ENCODE measurements at regions not wholly inside any gene's neighbourhood (a gene's known extent, or its start where the extent isn't known, plus 50 kb on each side); places are given as distances from the start of the nearest gene placed in this dataset.

DNA sequence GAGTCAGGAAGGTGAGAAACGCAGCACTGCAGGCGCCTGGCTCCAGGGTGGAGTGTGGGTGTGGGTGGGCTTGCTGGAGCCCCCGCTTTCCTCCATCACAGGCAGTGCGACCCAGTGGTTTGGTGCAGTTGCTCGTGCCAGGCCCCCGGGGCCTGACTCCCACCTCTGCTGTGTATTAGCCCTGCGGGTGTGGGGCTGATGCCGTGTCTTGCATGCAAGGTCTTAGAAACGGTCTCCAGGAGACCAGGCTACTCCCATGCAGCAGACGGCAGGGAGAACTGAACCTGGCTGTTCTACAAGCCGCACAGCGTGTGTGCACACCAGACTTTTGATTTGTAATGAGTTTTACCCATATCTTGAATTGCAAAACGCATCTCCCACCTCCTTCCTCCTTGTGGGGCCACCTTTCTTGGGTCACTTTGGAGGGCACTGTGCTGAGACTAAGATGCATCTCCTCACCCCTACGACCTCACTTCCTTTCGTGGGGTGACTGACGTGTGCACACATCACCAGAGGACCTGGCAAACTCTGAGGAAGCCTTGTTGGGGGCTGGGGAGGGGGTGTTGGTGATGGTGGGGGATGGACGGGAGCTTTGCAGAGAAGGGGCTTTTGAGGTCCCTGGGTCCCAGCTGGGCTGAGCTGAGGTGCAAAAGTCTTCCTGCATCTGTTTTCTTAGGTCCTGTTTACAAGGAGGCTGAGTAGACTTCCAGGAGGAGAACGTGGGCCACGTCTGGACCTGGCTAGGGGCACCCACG is 101.8 kb upstream of the TNRC6C start:
- Histone ChIP-seq H3K27ac (ENCODE audit: low read depth in 1 of 2, low read length in 2 of 2) (no peak overlapping the region), H3K27me3 (ENCODE audit: control insufficient read depth in 4 of 4, insufficient read depth in 4 of 4, low read length in 3 of 4) (peaks cover 0 to 3% (median 0%) of the 10 kb centered on the region in 4 donors), H3K4me3 (ENCODE audit: low read depth in 1 of 3, low read length in 3 of 3) (no peak overlapping the region), H3K36me3 (ENCODE audit: control insufficient read depth in 4 of 4, insufficient read depth in 3 of 4, low read depth in 1 of 4, low read length in 3 of 4) (no peaks in the 10 kb centered on the region), H3K9me3 (ENCODE audit: control insufficient read depth in 4 of 4, low read length in 3 of 4) (no peaks in the 10 kb centered on the region), H3K9ac (ENCODE audit: low read depth in 1 of 2, low read length in 2 of 2) (no peak overlapping the region), H3K4me1 (ENCODE audit: control insufficient read depth in 4 of 4, insufficient read depth in 4 of 4, low read length in 3 of 4) (no peaks in the 10 kb centered on the region)
- WGBS, result 72% methylated on average over 20 of the region's 20 CpGs
- no peak for DNase-seq (ENCODE audit: low spot score)
- TF ChIP-seq GABPA (IDR thresholded peaks at IDR 0.05 in 1 of 2, conservative IDR thresholded peaks at IDR 0.05 in 1 of 2) (no peak), RAD21 (IDR thresholded peaks at IDR 0.05) (no peak), FOXA1 (IDR thresholded peaks at IDR 0.05) (no peak), NR2F2 (IDR thresholded peaks at IDR 0.05) (no peak), EGR1 (IDR thresholded peaks at IDR 0.05; ENCODE audit: low read depth in 2 of 2) (no peak), JUND (IDR thresholded peaks at IDR 0.05) (no peak), TAF1 (conservative IDR thresholded peaks at IDR 0.05) (no peak), YY1 (IDR thresholded peaks at IDR 0.05) (no peak)
- TF ChIP-seq, protein P1, sequence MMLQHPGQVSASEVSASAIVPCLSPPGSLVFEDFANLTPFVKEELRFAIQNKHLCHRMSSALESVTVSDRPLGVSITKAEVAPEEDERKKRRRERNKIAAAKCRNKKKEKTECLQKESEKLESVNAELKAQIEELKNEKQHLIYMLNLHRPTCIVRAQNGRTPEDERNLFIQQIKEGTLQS (IDR thresholded peaks at IDR 0.05), result no peak
- TF ChIP-seq, protein P2, sequence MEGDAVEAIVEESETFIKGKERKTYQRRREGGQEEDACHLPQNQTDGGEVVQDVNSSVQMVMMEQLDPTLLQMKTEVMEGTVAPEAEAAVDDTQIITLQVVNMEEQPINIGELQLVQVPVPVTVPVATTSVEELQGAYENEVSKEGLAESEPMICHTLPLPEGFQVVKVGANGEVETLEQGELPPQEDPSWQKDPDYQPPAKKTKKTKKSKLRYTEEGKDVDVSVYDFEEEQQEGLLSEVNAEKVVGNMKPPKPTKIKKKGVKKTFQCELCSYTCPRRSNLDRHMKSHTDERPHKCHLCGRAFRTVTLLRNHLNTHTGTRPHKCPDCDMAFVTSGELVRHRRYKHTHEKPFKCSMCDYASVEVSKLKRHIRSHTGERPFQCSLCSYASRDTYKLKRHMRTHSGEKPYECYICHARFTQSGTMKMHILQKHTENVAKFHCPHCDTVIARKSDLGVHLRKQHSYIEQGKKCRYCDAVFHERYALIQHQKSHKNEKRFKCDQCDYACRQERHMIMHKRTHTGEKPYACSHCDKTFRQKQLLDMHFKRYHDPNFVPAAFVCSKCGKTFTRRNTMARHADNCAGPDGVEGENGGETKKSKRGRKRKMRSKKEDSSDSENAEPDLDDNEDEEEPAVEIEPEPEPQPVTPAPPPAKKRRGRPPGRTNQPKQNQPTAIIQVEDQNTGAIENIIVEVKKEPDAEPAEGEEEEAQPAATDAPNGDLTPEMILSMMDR (IDR thresholded peaks at IDR 0.05; ENCODE audit: low read depth, low read length, missing input control), result no peak
- TF ChIP-seq, protein P3, sequence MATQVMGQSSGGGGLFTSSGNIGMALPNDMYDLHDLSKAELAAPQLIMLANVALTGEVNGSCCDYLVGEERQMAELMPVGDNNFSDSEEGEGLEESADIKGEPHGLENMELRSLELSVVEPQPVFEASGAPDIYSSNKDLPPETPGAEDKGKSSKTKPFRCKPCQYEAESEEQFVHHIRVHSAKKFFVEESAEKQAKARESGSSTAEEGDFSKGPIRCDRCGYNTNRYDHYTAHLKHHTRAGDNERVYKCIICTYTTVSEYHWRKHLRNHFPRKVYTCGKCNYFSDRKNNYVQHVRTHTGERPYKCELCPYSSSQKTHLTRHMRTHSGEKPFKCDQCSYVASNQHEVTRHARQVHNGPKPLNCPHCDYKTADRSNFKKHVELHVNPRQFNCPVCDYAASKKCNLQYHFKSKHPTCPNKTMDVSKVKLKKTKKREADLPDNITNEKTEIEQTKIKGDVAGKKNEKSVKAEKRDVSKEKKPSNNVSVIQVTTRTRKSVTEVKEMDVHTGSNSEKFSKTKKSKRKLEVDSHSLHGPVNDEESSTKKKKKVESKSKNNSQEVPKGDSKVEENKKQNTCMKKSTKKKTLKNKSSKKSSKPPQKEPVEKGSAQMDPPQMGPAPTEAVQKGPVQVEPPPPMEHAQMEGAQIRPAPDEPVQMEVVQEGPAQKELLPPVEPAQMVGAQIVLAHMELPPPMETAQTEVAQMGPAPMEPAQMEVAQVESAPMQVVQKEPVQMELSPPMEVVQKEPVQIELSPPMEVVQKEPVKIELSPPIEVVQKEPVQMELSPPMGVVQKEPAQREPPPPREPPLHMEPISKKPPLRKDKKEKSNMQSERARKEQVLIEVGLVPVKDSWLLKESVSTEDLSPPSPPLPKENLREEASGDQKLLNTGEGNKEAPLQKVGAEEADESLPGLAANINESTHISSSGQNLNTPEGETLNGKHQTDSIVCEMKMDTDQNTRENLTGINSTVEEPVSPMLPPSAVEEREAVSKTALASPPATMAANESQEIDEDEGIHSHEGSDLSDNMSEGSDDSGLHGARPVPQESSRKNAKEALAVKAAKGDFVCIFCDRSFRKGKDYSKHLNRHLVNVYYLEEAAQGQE (IDR thresholded peaks at IDR 0.05), result no peak

DNA sequence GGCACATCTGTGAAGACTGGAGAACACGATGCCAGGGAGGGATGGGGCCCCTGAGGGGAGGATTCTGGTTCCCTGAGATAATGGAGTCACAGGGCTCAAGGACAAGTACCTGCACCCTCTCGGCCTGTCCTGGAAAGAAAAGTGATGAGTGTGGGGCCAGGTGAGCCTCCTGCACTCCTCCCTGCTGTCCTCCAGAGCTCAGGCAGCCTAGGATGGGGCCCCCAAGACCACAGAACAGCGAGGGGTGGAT is 101.3 kb upstream of the TNRC6C start:
- no peak overlapping the region for H3K9ac ChIP-seq (ENCODE audit: low read depth in 1 of 2, low read length in 2 of 2)
- DNase-seq (ENCODE audit: low spot score), result no peak
- no peaks in the 10 kb centered on the region for H3K36me3 ChIP-seq (ENCODE audit: control insufficient read depth in 4 of 4, insufficient read depth in 3 of 4, low read depth in 1 of 4, low read length in 3 of 4)
- no peak overlapping the region for H3K4me3 ChIP-seq (ENCODE audit: low read depth in 1 of 3, low read length in 3 of 3)
- H3K4me1 ChIP-seq (ENCODE audit: control insufficient read depth in 4 of 4, insufficient read depth in 4 of 4, low read length in 3 of 4), result no peaks in the 10 kb centered on the region
- H3K27me3 ChIP-seq (ENCODE audit: control insufficient read depth in 4 of 4, insufficient read depth in 4 of 4, low read length in 3 of 4), result peaks cover 0 to 3% (median 0%) of the 10 kb centered on the region in 4 donors
- no peak overlapping the region for H3K27ac ChIP-seq (ENCODE audit: low read depth in 1 of 2, low read length in 2 of 2)
- H3K9me3 ChIP-seq (ENCODE audit: control insufficient read depth in 4 of 4, low read length in 3 of 4), result no peaks in the 10 kb centered on the region
- 70% methylated on average over 3 of the region's 3 CpGs for WGBS
- TF ChIP-seq HNF4A (conservative IDR thresholded peaks at IDR 0.05) (no peak), FOXA2 (IDR thresholded peaks at IDR 0.05) (no peak), FOXA1 (IDR thresholded peaks at IDR 0.05) (no peak), HNF4G (IDR thresholded peaks at IDR 0.05) (no peak), YY1 (IDR thresholded peaks at IDR 0.05) (no peak), SP1 (IDR thresholded peaks at IDR 0.05) (no peak), EGR1 (IDR thresholded peaks at IDR 0.05; ENCODE audit: low read depth in 2 of 2) (no peak), NR2F2 (IDR thresholded peaks at IDR 0.05) (no peak), RXRA (IDR thresholded peaks at IDR 0.05) (no peak), GABPA (IDR thresholded peaks at IDR 0.05 in 1 of 2, conservative IDR thresholded peaks at IDR 0.05 in 1 of 2) (no peak), TAF1 (conservative IDR thresholded peaks at IDR 0.05) (no peak), RAD21 (IDR thresholded peaks at IDR 0.05) (no peak)
- TF ChIP-seq, protein P2 (IDR thresholded peaks at IDR 0.05; ENCODE audit: low read depth, low read length, missing input control), result no peak
- TF ChIP-seq, protein P1 (IDR thresholded peaks at IDR 0.05), result no peak
- TF ChIP-seq, protein P3 (IDR thresholded peaks at IDR 0.05), result no peak
- TF ChIP-seq, protein P4, sequence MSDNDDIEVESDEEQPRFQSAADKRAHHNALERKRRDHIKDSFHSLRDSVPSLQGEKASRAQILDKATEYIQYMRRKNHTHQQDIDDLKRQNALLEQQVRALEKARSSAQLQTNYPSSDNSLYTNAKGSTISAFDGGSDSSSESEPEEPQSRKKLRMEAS (IDR thresholded peaks at IDR 0.05), result no peak

Measured in liver (tissue), 8 donors.